GM20000 (cell line): ENCODE measurements at regions not wholly inside any gene's neighbourhood (a gene's known extent, or its start where the extent isn't known, plus 50 kb on each side); places are given as distances from the start of the nearest gene placed in this dataset.
A peak's percentile ranks its signal among the peaks of the same experiment; 100 is the strongest.
"Not testable (repeated sequence)": the region's sequence is repeated elsewhere in the genome, so short reads cannot be mapped to it uniquely, and the experiment has no call there.

Source experiments
- DNase-seq: peaks from one replicate; pipeline ENCODE4 v3.0.0; 2012; ENCODE audit warnings: low spot score
- TF ChIP-seq, protein P1 (sequence below): IDR thresholded peaks from 2 replicates; pipeline ENCODE4 v1.5.1; 2012; ENCODE audit warnings: mild to moderate bottlenecking, control low read depth; ENCODE audit errors: extremely low read depth, missing control alignments

DNA sequence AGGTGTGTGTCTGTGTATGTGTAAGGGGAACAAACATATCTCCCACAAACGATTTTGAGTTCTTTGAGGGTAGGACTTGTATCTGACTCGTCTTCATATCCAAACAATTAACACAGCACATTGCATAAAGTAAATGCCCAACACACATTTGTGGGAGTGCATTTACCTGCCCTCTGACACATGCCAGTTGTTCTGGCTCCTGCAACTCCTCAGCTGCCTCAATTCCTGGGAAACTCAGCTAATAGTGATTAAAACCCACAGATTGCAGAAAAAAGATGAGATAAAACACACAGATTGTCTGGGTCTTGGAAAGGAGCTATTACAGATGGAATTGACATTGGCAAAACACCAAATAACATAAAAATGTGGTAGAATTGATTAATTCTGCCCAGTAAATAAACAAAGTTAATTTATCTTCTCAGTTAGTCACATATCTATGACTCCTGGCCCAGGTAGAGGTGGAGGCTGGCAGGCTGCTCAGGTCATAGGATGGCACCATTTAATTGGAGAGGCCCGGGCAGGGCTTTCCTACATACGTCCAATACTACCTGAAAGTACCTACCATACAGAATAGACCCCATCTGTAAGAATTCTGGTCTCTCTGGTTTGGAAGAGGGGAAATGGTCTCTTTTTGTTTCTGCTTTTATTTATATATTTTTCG, 71.5 kb upstream of the IFNGR1 start:
- DNase-seq: no peak
- TF ChIP-seq, protein P1, sequence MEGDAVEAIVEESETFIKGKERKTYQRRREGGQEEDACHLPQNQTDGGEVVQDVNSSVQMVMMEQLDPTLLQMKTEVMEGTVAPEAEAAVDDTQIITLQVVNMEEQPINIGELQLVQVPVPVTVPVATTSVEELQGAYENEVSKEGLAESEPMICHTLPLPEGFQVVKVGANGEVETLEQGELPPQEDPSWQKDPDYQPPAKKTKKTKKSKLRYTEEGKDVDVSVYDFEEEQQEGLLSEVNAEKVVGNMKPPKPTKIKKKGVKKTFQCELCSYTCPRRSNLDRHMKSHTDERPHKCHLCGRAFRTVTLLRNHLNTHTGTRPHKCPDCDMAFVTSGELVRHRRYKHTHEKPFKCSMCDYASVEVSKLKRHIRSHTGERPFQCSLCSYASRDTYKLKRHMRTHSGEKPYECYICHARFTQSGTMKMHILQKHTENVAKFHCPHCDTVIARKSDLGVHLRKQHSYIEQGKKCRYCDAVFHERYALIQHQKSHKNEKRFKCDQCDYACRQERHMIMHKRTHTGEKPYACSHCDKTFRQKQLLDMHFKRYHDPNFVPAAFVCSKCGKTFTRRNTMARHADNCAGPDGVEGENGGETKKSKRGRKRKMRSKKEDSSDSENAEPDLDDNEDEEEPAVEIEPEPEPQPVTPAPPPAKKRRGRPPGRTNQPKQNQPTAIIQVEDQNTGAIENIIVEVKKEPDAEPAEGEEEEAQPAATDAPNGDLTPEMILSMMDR: no peak

DNA sequence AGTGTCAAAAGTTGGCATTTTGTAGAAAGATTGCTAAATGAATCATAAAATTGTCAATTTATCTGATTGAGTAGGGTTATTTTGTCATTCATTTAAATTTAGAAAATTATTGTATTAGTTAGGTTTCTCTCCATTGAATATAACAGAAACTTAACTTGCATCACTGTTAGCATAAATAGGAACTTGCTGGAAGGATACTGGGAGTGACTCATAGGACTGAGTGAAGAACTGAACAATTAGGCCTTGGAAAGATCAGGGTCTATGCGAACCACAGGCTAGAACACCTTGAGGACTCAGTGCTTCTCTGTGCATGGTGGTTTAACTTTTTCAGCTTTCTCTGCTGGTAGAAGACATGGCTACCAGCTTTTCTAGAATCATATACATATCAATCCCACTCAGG, 67.7 kb upstream of the IFNGR1 start:
- TF ChIP-seq, protein P1: no peak
- no peak for DNase-seq

DNA sequence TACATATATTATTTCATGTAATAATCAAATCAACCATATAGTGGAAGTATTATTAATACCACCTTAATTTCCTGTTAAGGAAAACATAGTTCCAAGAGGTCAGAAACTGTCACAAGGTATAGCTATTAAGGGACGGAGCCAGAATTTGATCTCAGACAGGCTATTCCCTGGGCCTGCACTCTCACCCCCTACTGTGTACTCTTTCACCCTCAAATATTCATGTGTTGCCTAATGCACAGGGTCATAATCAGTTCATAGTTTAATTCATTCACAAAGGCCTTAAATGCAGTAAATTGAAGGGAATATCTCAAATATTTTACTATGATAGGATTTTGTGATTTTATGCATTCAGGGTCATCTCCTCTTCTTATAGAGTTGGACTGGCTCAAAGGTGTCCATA, 67.2 kb upstream of the IFNGR1 start:
- no peak for DNase-seq
- TF ChIP-seq, protein P1: no peak

DNA sequence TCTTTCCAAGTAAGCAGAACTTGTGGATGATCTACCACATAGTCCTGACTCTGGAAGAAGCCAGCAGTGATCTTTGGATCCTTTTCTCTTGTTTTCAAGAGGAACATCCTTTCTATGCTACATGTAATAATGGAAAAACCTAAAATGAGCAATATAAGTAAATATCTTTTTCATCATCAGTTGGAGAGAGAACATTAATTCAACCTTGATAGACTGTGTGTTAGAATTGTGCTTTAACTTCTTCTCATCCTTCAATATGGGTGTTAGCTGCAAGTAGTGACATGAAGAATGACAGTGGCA, 65.6 kb upstream of the IFNGR1 start:
- TF ChIP-seq, protein P1: no peak
- no peak for DNase-seq

DNA sequence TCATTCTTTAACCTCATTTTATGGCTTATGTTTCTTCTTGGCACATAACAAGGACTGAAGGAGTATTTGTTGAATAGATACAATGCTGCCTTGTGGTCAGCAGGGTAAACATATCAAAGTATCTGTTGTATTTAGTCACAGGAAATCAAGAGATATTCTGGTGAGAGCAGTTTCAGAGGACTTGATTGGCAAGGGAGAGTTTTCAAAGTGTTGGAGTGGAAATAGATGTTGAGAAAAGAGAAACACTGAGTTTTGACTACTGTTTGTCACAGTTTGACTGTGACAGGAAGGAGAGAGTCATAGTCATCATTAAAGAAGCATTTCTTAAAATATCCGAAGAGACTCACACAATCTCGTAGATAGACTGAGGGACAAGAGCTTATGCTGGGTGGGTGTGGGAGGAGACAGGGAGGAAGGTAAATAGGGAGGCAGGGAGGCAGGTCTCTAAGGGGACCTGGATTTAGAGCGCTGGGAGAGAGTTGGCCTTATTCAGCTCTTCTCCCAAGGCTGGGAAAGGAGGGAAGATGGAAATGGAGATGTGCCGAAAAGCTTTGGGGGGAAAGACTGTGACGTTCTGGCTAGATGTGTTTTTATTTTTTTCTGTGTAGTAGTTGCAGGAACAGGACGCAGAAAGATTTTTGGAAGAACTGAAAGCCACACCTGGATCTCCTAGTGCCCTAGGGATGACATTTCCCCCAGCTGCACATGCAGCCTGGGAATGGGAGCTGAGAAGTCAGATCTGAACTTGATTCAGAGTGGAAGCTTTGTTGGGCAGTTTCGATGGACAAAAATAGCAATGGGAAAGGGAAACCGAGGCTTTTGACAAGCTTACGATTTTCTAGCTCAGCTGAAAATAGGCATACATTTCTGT, 65.0 kb upstream of the IFNGR1 start:
- TF ChIP-seq, protein P1: no peak
- DNase-seq: peak; percentile 61

DNA sequence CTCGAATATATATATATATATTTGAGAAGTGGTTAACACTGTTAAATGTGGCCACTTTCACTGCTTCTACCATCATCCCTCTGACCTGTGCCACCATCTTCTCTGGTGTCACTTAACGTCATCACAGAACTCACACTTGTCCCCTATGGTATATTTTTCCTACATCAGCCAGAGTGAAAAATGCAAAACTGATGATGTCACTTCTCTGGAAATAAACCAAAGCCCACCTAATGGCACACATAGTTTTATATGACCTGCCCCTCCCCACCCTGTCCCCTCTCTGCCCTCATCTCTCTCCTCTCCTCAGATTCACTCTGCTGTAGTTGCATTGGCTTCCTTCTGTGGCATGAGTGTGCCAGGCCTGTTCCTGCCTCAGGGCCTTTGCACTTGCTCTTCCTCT, 63.9 kb upstream of the IFNGR1 start:
- TF ChIP-seq, protein P1: no peak
- no peak for DNase-seq

DNA sequence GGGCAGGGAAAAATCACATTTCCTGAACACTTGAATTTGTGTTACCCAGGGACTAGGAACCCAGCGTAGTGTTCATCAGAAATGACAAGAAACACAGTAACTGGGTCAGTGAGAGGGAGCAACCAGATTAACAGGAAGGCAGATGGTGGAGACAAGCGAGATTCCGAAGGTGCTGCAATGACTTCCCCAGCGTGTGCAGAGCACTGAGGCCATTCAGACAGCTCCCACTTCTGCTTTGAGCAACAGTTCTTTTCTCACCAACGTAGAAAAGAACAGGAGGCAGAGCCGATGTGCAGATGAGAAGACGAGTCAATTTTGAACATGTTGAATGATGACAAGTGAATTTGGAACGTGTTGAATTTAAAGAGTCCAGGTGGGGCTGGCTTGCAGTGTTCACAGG, 63.1 kb upstream of the IFNGR1 start:
- TF ChIP-seq, protein P1: no peak
- peak; percentile 31 for DNase-seq

DNA sequence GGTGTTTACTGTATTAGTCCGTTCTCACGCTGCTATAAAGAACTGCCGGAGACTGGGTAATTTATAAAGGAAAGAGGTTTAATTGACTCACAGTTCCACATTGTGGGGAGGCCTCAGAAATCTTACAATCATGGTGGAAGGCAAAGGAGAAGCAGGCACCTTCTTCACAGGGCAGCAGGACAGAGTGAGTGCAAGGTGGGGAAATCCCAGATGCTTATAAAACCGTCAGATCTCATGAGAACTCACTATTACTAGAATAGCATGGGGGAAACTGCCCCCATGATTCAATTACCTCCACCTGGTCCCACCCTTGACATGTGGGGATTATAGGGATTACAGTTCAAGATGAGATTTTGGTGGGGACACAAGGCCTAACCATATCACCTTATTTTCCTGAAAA, 60.1 kb upstream of the IFNGR1 start:
- not testable (repeated sequence) for DNase-seq
